ENCODE measurements at regions not wholly inside any gene's neighbourhood (a gene's known extent, or its start where the extent isn't known, plus 50 kb on each side); places are given as distances from the start of the nearest gene placed in this dataset.

DNA sequence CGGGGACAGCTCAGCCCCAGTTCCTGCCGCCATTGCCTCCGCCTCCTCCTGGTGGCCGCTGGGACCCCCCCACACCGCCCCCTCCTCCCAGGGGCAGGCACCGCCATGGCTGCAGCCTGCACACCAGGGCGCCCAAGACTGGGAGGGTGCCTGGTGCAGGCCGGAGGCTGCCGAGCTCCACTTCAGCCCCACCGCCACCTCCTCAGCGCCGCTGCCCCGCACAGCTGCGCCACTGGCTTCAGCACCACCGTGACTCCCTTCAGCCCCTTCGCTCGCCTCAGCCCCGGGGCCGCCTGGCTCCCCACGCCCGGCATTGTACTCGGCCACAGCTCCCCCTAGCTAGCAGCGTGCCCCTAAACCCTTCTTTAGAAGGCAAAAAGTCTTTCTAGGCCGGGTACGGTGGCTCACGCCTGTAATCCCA lies 131.1 kb downstream of the CRYBB2 start:
- WGBS (ENCODE audit: insufficient coverage, insufficient read length): no CpG with 5 or more reads among the region's 26 CpGs
- no peak overlapping the region for H3K27ac ChIP-seq (ENCODE audit: low read length)
- peaks cover 23% of the 10 kb centered on the region for H3K36me3 ChIP-seq (ENCODE audit: control insufficient read depth, insufficient read depth, low read length)
- DNase-seq (ENCODE audit: low read depth, low spot score): no peak
- H3K4me1 ChIP-seq (ENCODE audit: control insufficient read depth, insufficient read depth, low read length): no peaks in the 10 kb centered on the region; the same call in 1 of the 2 replicates
- no peak overlapping the region for H3K4me3 ChIP-seq (ENCODE audit: low read length)
- no peaks in the 10 kb centered on the region for H3K27me3 ChIP-seq (ENCODE audit: control insufficient read depth, insufficient read depth, low read length)
- no peaks in the 10 kb centered on the region for H3K9me3 ChIP-seq (ENCODE audit: control insufficient read depth, insufficient read depth, low read length)

DNA sequence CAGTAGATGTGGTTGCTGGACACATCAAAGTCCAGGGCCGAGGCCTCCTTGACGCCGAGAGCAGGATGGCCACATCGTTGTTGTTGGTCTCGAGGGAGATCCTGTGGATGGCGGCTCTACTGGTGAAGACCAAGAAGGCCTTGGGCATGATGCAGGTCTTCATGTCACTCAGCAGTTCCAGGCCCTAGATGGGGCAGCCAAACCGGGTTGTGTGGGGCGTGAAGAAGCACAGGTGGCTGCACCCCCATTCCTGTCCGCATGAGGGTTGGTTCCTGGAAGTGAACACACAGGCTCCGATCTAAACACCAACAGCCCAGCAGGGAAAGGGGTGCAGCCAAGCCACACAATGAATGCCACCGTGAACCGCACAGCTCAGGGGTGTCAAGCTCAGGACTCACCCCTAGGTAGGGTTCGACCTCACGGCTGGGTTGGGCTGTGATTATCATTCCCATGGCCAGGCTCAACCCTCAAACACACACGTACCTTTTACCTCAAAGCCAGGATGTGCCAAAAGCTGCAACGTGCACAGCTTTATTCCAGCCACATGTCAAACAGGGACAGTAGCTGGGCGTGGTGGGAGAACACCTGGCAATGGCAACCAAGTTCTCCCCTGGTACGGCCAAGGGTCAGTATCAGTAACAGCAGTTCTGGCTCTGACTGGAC lies 132.3 kb downstream of the CRYBB2 start:
- no peak overlapping the region for H3K4me3 ChIP-seq (ENCODE audit: low read length)
- H3K9me3 ChIP-seq (ENCODE audit: control insufficient read depth, insufficient read depth, low read length): no peaks in the 10 kb centered on the region
- H3K27ac ChIP-seq (ENCODE audit: low read length): no peak overlapping the region
- no CpG with 5 or more reads among the region's 18 CpGs for WGBS (ENCODE audit: insufficient coverage, insufficient read length)
- H3K36me3 ChIP-seq (ENCODE audit: control insufficient read depth, insufficient read depth, low read length): peaks cover 23% of the 10 kb centered on the region
- no peaks in the 10 kb centered on the region for H3K27me3 ChIP-seq (ENCODE audit: control insufficient read depth, insufficient read depth, low read length)
- H3K4me1 ChIP-seq (ENCODE audit: control insufficient read depth, insufficient read depth, low read length): no peaks in the 10 kb centered on the region; the same call in 1 of the 2 replicates
- DNase-seq (ENCODE audit: low read depth, low spot score): no peak

DNA sequence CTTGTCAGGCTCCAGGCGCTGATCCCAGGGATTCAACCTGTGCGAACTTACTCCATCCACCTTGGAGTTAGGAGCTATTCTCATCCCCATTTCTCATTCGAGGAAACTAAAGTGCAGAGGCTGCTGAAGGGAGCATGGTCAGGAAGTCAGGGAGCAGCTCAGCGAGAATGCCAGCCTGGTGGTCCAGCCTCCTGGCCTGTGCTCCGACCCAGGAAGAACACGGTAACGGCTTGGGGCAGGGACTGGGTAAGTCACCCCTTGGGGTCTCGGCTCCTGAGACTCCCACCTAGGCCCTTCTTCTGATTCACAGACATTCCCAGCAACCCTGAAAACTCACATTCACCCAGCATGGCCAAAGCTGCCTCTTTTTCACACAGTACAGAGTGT lies 132.8 kb downstream of the CRYBB2 start:
- Histone ChIP-seq H3K27ac (ENCODE audit: low read length) (no peak overlapping the region), H3K4me1 (ENCODE audit: control insufficient read depth, insufficient read depth, low read length) (no peaks in the 10 kb centered on the region), H3K36me3 (ENCODE audit: control insufficient read depth, insufficient read depth, low read length) (peaks cover 24% of the 10 kb centered on the region), H3K9me3 (ENCODE audit: control insufficient read depth, insufficient read depth, low read length) (no peaks in the 10 kb centered on the region), H3K27me3 (ENCODE audit: control insufficient read depth, insufficient read depth, low read length) (no peaks in the 10 kb centered on the region), H3K4me3 (ENCODE audit: low read length) (no peak overlapping the region)
- WGBS (ENCODE audit: insufficient coverage, insufficient read length): no CpG with 5 or more reads among the region's 8 CpGs
- DNase-seq (ENCODE audit: low read depth, low spot score): no peak

DNA sequence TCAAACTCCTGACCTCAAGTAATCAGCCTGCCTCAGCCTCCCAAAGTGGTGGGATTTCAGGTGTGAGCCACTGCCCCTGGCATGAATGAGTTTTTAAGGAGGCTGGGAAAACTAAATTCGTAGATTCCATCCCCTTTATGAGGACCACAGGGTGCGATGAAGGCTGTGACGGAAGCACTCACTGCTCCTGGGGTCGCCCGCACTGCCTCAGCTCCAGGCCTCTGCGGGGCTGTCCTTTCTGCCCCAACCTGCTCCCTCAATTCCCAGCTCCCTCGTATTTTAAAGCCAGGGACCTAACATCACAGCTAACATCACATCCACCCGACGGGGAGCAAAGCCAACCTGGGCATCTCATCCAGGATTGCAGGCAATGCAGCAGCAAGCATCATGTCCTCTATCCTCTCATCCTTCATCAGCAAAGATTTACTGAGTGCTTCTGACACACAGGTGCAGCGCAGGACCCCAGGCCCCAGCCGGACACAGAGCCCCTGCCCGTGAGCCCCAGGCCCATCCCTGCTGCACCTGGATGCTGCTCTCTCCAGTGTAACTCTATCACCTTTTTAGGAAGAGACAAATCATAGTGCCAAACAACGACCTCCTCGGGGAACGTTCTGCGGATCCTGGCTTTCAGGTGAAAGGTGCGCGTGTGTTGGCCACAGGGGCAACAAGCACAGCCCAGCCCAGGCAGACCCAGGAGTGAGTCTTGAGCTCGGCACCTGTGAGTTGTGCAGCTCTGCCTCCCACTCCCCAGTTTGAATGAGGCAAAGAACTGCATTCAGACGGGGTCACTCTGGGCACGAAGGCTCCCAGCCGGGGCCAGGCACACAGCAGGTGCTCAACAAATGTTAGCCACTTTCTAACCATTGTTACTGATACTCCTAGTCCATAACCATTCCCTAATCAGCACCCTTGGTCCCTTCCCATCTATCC lies 134.3 kb downstream of the CRYBB2 start:
- Histone ChIP-seq H3K4me3 (ENCODE audit: low read length) (no peak overlapping the region), H3K36me3 (ENCODE audit: control insufficient read depth, insufficient read depth, low read length) (peaks cover 23% of the 10 kb centered on the region), H3K4me1 (ENCODE audit: control insufficient read depth, insufficient read depth, low read length) (no peaks in the 10 kb centered on the region), H3K27ac (ENCODE audit: low read length) (no peak overlapping the region), H3K27me3 (ENCODE audit: control insufficient read depth, insufficient read depth, low read length) (no peaks in the 10 kb centered on the region), H3K9me3 (ENCODE audit: control insufficient read depth, insufficient read depth, low read length) (no peaks in the 10 kb centered on the region)
- no peak for DNase-seq (ENCODE audit: low read depth, low spot score)
- no CpG with 5 or more reads among the region's 22 CpGs for WGBS (ENCODE audit: insufficient coverage, insufficient read length)

DNA sequence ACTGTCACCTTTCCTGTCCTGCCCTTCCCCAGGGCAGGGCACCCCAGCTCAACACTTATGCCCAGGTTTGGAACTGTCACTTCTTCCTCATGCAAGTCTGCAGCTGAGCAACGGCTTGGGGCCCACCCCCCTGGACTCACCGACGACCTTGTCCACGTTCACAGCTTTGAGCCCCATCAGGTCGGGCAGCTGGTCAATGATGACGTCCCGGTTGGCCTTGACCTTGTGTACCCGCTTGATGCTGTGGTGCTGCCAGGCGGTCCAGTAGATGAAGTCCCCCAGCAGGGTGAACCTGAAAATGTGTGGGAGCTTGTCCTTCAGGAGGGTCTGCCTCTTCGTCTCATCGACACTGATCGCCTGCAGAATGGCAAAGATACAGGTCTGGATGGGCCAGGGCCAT lies 135.0 kb downstream of the CRYBB2 start:
- H3K4me1 ChIP-seq (ENCODE audit: control insufficient read depth, insufficient read depth, low read length): no peaks in the 10 kb centered on the region
- DNase-seq (ENCODE audit: low read depth, low spot score): no peak
- no peaks in the 10 kb centered on the region for H3K27me3 ChIP-seq (ENCODE audit: control insufficient read depth, insufficient read depth, low read length)
- WGBS (ENCODE audit: insufficient coverage, insufficient read length): no CpG with 5 or more reads among the region's 12 CpGs
- no peaks in the 10 kb centered on the region for H3K9me3 ChIP-seq (ENCODE audit: control insufficient read depth, insufficient read depth, low read length)
- H3K27ac ChIP-seq (ENCODE audit: low read length): no peak overlapping the region
- H3K36me3 ChIP-seq (ENCODE audit: control insufficient read depth, insufficient read depth, low read length): peaks cover 23% of the 10 kb centered on the region
- no peak overlapping the region for H3K4me3 ChIP-seq (ENCODE audit: low read length)

DNA sequence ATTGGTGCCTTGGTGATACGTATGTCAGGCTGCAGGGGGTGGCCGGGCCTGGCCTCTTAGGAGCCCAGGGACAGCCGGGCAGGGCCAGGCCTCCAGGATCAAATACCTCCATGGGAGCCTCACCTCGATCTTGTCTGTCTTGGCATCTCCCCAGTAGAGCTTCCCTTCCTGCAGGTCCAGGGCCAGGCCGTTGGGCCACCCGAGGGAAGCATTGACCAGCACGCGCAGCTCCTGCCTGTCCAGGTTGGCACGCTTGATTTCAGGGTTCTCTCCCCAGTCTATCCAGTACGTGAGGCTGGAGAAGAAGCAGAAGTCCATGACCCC lies 137.7 kb downstream of the CRYBB2 start:
- Histone ChIP-seq H3K9me3 (ENCODE audit: control insufficient read depth, insufficient read depth, low read length) (no peaks in the 10 kb centered on the region), H3K4me3 (ENCODE audit: low read length) (no peak overlapping the region), H3K4me1 (ENCODE audit: control insufficient read depth, insufficient read depth, low read length) (no peaks in the 10 kb centered on the region), H3K27ac (ENCODE audit: low read length) (no peak overlapping the region), H3K36me3 (ENCODE audit: control insufficient read depth, insufficient read depth, low read length) (peaks cover 18% of the 10 kb centered on the region), H3K27me3 (ENCODE audit: control insufficient read depth, insufficient read depth, low read length) (no peaks in the 10 kb centered on the region)
- WGBS (ENCODE audit: insufficient coverage, insufficient read length): no CpG with 5 or more reads among the region's 10 CpGs
- DNase-seq (ENCODE audit: low read depth, low spot score): no peak

DNA sequence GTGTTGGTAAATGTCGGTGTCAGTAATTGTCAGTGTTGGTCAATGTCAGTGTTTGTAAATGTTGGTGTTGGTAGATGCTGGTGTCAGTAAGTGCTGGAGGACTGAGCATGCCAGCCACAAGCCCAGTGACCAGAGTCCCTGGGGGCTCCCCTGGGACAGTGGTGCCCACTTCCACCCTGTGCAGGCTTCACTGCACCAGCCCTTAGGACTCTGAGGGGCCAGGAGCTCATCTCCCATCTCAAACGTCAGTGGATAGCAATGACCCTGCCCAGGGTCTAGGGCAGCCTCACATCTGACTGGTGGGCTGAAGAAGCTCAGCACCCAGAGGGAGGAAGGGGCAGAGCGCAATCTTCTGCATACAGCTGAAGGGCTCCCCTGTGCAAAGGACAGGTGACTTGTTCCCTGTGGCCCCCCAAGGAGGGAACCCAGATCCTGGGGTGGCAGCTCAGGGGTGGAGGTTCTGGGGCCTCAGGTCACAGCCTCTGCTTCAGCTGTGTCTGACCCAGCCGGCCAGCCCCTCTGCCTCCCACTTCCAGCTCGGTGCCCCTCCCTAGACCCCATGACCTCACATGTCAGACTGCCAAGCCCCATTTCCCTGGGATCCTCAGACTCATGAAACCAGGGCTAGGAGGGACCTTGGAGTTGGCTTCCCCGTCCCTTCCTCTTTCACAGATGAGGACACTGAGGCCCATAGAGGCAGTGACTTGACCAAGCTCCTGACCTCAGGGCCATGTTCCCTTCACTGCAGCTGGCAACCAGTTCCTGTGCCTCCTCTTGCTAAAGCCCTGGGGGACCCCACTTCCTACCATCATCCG lies 138.4 kb downstream of the CRYBB2 start:
- H3K9me3 ChIP-seq (ENCODE audit: control insufficient read depth, insufficient read depth, low read length): no peaks in the 10 kb centered on the region
- peaks cover 18% of the 10 kb centered on the region for H3K36me3 ChIP-seq (ENCODE audit: control insufficient read depth, insufficient read depth, low read length)
- DNase-seq (ENCODE audit: low read depth, low spot score): no peak
- no peaks in the 10 kb centered on the region for H3K27me3 ChIP-seq (ENCODE audit: control insufficient read depth, insufficient read depth, low read length)
- H3K4me1 ChIP-seq (ENCODE audit: control insufficient read depth, insufficient read depth, low read length): no peaks in the 10 kb centered on the region
- no peak overlapping the region for H3K27ac ChIP-seq (ENCODE audit: low read length)
- WGBS (ENCODE audit: insufficient coverage, insufficient read length): 100% methylated on average over 1 of the region's 7 CpGs
- no peak overlapping the region for H3K4me3 ChIP-seq (ENCODE audit: low read length)

DNA sequence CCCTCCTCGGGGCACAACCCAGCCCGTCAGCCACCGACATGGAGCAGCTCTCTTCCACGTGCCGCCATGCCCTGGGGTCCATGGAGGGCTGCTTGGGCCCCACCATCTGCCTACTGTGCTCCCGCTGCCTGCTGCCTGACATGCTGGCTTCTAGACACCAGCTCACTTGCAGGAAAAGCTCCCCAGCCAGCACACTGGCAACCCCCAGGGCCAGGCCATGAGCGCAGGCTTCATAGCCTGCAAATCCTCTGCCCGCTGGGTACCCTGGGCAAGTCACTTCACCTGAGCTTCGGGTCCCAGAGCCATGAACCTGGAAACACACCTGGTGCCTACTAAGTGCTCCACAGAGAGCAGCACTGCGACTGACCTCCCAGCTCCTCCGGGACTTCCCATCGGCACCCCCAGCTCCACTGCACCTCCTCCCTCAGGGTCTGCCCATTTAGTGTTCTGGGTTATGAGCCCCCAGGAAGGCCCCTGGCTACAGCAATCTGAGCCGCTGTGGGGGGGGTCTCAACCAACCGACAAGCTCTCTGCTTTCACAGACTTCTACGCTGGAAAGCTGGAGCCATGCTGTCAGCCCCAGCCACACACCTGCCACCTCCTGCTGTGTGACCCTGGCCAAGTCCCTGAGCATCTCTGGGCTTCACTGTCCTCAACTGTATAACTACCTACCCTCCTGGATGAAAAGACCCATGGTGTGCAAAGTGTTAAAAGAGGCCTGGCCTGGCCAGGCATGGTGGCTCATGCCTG lies 139.2 kb downstream of the CRYBB2 start:
- no peaks in the 10 kb centered on the region for H3K4me1 ChIP-seq (ENCODE audit: control insufficient read depth, insufficient read depth, low read length)
- no peak overlapping the region for H3K4me3 ChIP-seq (ENCODE audit: low read length)
- H3K27ac ChIP-seq (ENCODE audit: low read length): no peak overlapping the region
- no peaks in the 10 kb centered on the region for H3K27me3 ChIP-seq (ENCODE audit: control insufficient read depth, insufficient read depth, low read length)
- no peak for DNase-seq (ENCODE audit: low read depth, low spot score)
- no CpG with 5 or more reads among the region's 15 CpGs for WGBS (ENCODE audit: insufficient coverage, insufficient read length)
- peaks cover 18% of the 10 kb centered on the region for H3K36me3 ChIP-seq (ENCODE audit: control insufficient read depth, insufficient read depth, low read length)
- H3K9me3 ChIP-seq (ENCODE audit: control insufficient read depth, insufficient read depth, low read length): no peaks in the 10 kb centered on the region

DNA sequence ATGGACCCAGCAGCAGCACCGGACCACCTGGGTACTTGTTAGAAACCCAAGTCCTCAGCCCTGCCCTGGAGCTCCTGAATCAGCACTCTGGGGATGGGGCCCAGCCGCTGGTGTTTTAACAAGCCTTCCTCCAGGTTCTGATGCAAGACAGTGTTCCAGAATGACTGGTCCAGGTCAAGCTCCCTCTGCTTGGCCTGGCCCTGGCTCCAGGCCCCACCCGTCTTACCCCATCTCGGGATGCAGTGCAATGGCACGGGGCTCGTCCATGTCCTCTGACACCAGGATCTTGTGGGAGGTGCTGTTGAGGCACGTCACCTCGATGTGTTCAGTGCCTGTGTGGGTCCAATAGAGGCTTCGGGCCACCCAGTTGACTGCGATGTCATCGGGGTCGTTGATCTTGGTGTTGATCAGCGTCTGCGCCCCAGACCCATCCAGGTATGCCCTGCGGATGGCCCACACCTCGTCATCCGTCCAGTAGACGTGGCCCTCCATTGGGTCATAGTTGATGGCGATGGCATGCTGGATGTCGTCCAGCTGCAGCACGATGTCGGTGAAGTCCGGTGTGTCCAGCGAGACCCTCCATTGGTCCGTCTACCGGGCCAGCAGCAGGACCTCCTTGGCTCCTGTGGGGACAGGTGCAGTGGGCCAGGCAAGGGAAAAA lies 140.3 kb downstream of the CRYBB2 start:
- DNase-seq (ENCODE audit: low read depth, low spot score): no peak
- Histone ChIP-seq H3K4me1 (ENCODE audit: control insufficient read depth, insufficient read depth, low read length) (no peaks in the 10 kb centered on the region), H3K36me3 (ENCODE audit: control insufficient read depth, insufficient read depth, low read length) (peaks cover 9% of the 10 kb centered on the region), H3K4me3 (ENCODE audit: low read length) (no peak overlapping the region), H3K27ac (ENCODE audit: low read length) (no peak overlapping the region), H3K27me3 (ENCODE audit: control insufficient read depth, insufficient read depth, low read length) (no peaks in the 10 kb centered on the region), H3K9me3 (ENCODE audit: control insufficient read depth, insufficient read depth, low read length) (no peaks in the 10 kb centered on the region)
- WGBS (ENCODE audit: insufficient coverage, insufficient read length): no CpG with 5 or more reads among the region's 26 CpGs

Data from iPS DF 6.9 (cell line).